HG02642 (cell line): ENCODE measurements at regions not wholly inside any gene's neighbourhood (a gene's known extent, or its start where the extent isn't known, plus 50 kb on each side); places are given as distances from the start of the nearest gene placed in this dataset.

ENCODE experiments used
- ATAC-seq: cut with Tn5 transposase; IDR thresholded peaks from one replicate; pipeline ENCODE4 v1.9.1; 2021; ENCODE audit warnings: mild to moderate bottlenecking; ENCODE audit not compliant: unreplicated experiment, poor library complexity

- ATAC-seq = no peak
These were observed 476.2 kb upstream of the SULF2 start for GRCh38 chr20:48261398-48261910.

- no peak for ATAC-seq
These were observed 475.0 kb upstream of the SULF2 start for GRCh38 chr20:48260129-48260756.

- ATAC-seq = no peak
These were observed 474.2 kb upstream of the SULF2 start for GRCh38 chr20:48259456-48259855.

GRCh38 chr20:48257833-48258232 lies 472.6 kb upstream of the SULF2 start:
- no peak for ATAC-seq

GRCh38 chr20:48247961-48248360 lies 462.7 kb upstream of the SULF2 start:
- no peak for ATAC-seq

GRCh38 chr20:48246061-48246790 lies 460.9 kb upstream of the SULF2 start:
- no peak for ATAC-seq

- no peak for ATAC-seq
These were observed 457.3 kb upstream of the SULF2 start for GRCh38 chr20:48242623-48243022.

GRCh38 chr20:48241482-48241881 lies 456.2 kb upstream of the SULF2 start:
- ATAC-seq = no peak

- no peak for ATAC-seq
These were observed 453.5 kb upstream of the SULF2 start for GRCh38 chr20:48238781-48239180.

- no peak for ATAC-seq
These were observed 453.0 kb upstream of the SULF2 start for GRCh38 chr20:48238326-48238725.

- ATAC-seq = no peak
These were observed 451.0 kb upstream of the SULF2 start for GRCh38 chr20:48236000-48236970.

GRCh38 chr20:48234951-48235350 lies 449.7 kb upstream of the SULF2 start:
- no peak for ATAC-seq

- no peak for ATAC-seq
These were observed 446.1 kb upstream of the SULF2 start for GRCh38 chr20:48231253-48231930.

GRCh38 chr20:48230216-48230615 lies 444.9 kb upstream of the SULF2 start:
- no peak for ATAC-seq

GRCh38 chr20:48227381-48227780 lies 442.1 kb upstream of the SULF2 start:
- ATAC-seq = no peak

- no peak for ATAC-seq
These were observed 441.4 kb upstream of the SULF2 start for GRCh38 chr20:48226642-48227041.

GRCh38 chr20:48224533-48225050 lies 439.3 kb upstream of the SULF2 start:
- no peak for ATAC-seq

- ATAC-seq = no peak
These were observed 438.4 kb upstream of the SULF2 start for GRCh38 chr20:48223715-48224114.

- no peak for ATAC-seq
These were observed 437.4 kb upstream of the SULF2 start for GRCh38 chr20:48222595-48223180.
